NB4 (cell line): ENCODE measurements at regions not wholly inside any gene's neighbourhood (a gene's known extent, or its start where the extent isn't known, plus 50 kb on each side); places are given as distances from the start of the nearest gene placed in this dataset.

Experiments
- POLR2A ChIP-seq: IDR thresholded peaks from 2 replicates; pipeline ENCODE4 v1.6.1; 2011; ENCODE audit warnings: mild to moderate bottlenecking; ENCODE audit not compliant: insufficient read length; ENCODE audit errors: extremely low read depth
- TF ChIP-seq, protein P1 (sequence below): IDR thresholded peaks from one replicate; pipeline ENCODE4 v1.5.1; 2012; ENCODE audit warnings: low read depth, low read length
- TF ChIP-seq, protein P2 (sequence below): IDR thresholded peaks from 2 replicates; pipeline ENCODE4 v1.6.1; 2011; ENCODE audit warnings: low read depth, low read length

- TF ChIP-seq, protein P1, sequence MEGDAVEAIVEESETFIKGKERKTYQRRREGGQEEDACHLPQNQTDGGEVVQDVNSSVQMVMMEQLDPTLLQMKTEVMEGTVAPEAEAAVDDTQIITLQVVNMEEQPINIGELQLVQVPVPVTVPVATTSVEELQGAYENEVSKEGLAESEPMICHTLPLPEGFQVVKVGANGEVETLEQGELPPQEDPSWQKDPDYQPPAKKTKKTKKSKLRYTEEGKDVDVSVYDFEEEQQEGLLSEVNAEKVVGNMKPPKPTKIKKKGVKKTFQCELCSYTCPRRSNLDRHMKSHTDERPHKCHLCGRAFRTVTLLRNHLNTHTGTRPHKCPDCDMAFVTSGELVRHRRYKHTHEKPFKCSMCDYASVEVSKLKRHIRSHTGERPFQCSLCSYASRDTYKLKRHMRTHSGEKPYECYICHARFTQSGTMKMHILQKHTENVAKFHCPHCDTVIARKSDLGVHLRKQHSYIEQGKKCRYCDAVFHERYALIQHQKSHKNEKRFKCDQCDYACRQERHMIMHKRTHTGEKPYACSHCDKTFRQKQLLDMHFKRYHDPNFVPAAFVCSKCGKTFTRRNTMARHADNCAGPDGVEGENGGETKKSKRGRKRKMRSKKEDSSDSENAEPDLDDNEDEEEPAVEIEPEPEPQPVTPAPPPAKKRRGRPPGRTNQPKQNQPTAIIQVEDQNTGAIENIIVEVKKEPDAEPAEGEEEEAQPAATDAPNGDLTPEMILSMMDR: no peak
- no peak for TF ChIP-seq POLR2A
- TF ChIP-seq, protein P2, sequence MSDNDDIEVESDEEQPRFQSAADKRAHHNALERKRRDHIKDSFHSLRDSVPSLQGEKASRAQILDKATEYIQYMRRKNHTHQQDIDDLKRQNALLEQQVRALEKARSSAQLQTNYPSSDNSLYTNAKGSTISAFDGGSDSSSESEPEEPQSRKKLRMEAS: no peak
Measured at GRCh38 chr2:128372621-128373341, 54.1 kb upstream of the HS6ST1 start.
